Psoas muscle (tissue), 7 donors: ENCODE measurements at regions not wholly inside any gene's neighbourhood (a gene's known extent, or its start where the extent isn't known, plus 50 kb on each side); places are given as distances from the start of the nearest gene placed in this dataset.

Experiments
- ATAC-seq, 4 donors: fragments of 200-7000 bp; cut with Tn5 transposase; one replicate each; pipeline ENCODE4 v1.9.1; 2020; ENCODE audit warnings: moderate library complexity in 3 of 4, mild to moderate bottlenecking in 2 of 4
- DNase-seq, 2 donors: peaks; one replicate each; pipeline ENCODE4 v3.0.0-alpha.2; 2020
- H3K27ac ChIP-seq: fragments of 200-600 bp; one replicate; pipeline ENCODE4 v1.8.0; 2022
- H3K27me3 ChIP-seq, 3 donors: fragments of 200-600 bp in 1 of 3; one replicate each; pipeline versions ENCODE4 v1.6.1 to v1.8.0; 2013 to 2022; ENCODE audit warnings: low read length in 2 of 3, mild to moderate bottlenecking in 2 of 3, moderate library complexity in 1 of 3; ENCODE audit not compliant: insufficient read depth in 3 of 3
- H3K36me3 ChIP-seq, 2 donors: fragments of 200-600 bp in 1 of 2; one replicate each; pipeline versions ENCODE4 v1.6.1 to v1.8.0; 2013 to 2022; ENCODE audit warnings: low read depth in 1 of 2, mild to moderate bottlenecking in 1 of 2, moderate library complexity in 1 of 2; ENCODE audit not compliant: insufficient read depth in 1 of 2
- H3K4me1 ChIP-seq: fragments of 200-600 bp; one replicate; pipeline ENCODE4 v1.8.0; 2022
- H3K4me3 ChIP-seq: fragments of 200-600 bp; one replicate; pipeline ENCODE4 v1.8.0; 2022; ENCODE audit warnings: mild to moderate bottlenecking
- H3K9me3 ChIP-seq: fragments of 200-600 bp; one replicate; pipeline ENCODE4 v1.8.0; 2022
- CTCF ChIP-seq: fragments of 200-600 bp; IDR thresholded peaks from one replicate; pipeline ENCODE4 v1.8.0; 2022; ENCODE audit warnings: antibody characterized with exemption
- WGBS, 3 donors: extraction: QIAGEN DNeasy Blood & Tissue Kit; methylation state at CpG; one replicate each; pipeline versions ENCODE4 v1.1.6 to v1.1.7; 2013; 5-methylcytosine and 5-hydroxymethylcytosine counted together
- intact Hi-C, 2 donors: fragments of 100-400 bp; cut with DNase I; formaldehyde crosslinking; loops; one replicate each; pipeline versions ENCODE4 v1.11.0 to v1.14.2; 2022
- donor health status: healthy with polysubstance abuse.
- donor health status: DM: no; HTN: no; CAD: no; lungs with moderate emphysema.
- donor health status: Bipolar disorder and iron deficiency.
- donor health status: healthy.
- donor health status: DM: yes; HTN: yes; CAD: no.
- donor health status: DM: no; HTN: no; CAD: no.
- donor health status: DM: yes; HTN: yes; CAD: no.

- no peak for TF ChIP-seq CTCF
- no peak overlapping the region for H3K27ac ChIP-seq
- 63 to 74% (median 71%) methylated on average over 8 of the region's 8 CpGs for WGBS, 3 donors
- H3K36me3 ChIP-seq = no peaks in the 10 kb centered on the region
- H3K4me1 ChIP-seq = no peaks in the 10 kb centered on the region
- intact Hi-C loops = no loop called here
- peaks cover 0 to 13% (median 0%) of the 10 kb centered on the region in 3 donors for H3K27me3 ChIP-seq
- DNase-seq (no peak), ATAC-seq (no peak)
- H3K9me3 ChIP-seq = no peaks in the 10 kb centered on the region
- H3K4me3 ChIP-seq = no peak overlapping the region
These were observed 117.2 kb downstream of the IRS2 start for GRCh38 chr13:109669234-109669612.

GRCh38 chr13:109668433-109669233 is 117.8 kb downstream of the IRS2 start:
- intact Hi-C loops = no loop called here
- WGBS, 3 donors = 78 to 86% (median 79%) methylated on average over 7 of the region's 7 CpGs
- no peak for ATAC-seq

GRCh38 chr13:109667807-109668291 is 118.5 kb downstream of the IRS2 start:
- DNase-seq (no peak), ATAC-seq (no peak)
- no peak for TF ChIP-seq CTCF
- intact Hi-C loops = no loop called here
- H3K4me1 ChIP-seq = no peaks in the 10 kb centered on the region
- no peak overlapping the region for H3K4me3 ChIP-seq
- 62 to 77% (median 63%) methylated on average over 9 of the region's 9 CpGs for WGBS, 3 donors
- H3K27me3 ChIP-seq = peaks cover 0 to 14% (median 0%) of the 10 kb centered on the region in 3 donors
- H3K36me3 ChIP-seq = no peaks in the 10 kb centered on the region
- H3K9me3 ChIP-seq = no peaks in the 10 kb centered on the region
- no peak overlapping the region for H3K27ac ChIP-seq

More at GRCh38 chr13:109668433-109669233, 117.8 kb downstream of the IRS2 start:
- H3K27ac ChIP-seq = no peak overlapping the region
- no peaks in the 10 kb centered on the region for H3K9me3 ChIP-seq
- DNase-seq = no peak
- no peak for TF ChIP-seq CTCF
- peaks cover 0 to 13% (median 0%) of the 10 kb centered on the region in 3 donors for H3K27me3 ChIP-seq
- no peak overlapping the region for H3K4me3 ChIP-seq
- no peaks in the 10 kb centered on the region for H3K4me1 ChIP-seq
- no peaks in the 10 kb centered on the region for H3K36me3 ChIP-seq

GRCh38 chr13:109667056-109667455 is 119.3 kb downstream of the IRS2 start:
- intact Hi-C loops = no loop called here
- 20 to 30% (median 28%) methylated on average over 13 of the region's 13 CpGs for WGBS, 3 donors
- Histone ChIP-seq H3K36me3 (no peaks in the 10 kb centered on the region), H3K27ac (no peak overlapping the region), H3K9me3 (no peaks in the 10 kb centered on the region), H3K4me1 (no peaks in the 10 kb centered on the region), H3K4me3 (no peak overlapping the region), H3K27me3 (peaks cover 0 to 16% (median 0%) of the 10 kb centered on the region in 3 donors)
- peak in 3 of 4 donors; percentile 49 to 55 (median 49) for ATAC-seq
- TF ChIP-seq CTCF = no peak
- DNase-seq = no peak
